ENCODE measurements at regions not wholly inside any gene's neighbourhood (a gene's known extent, or its start where the extent isn't known, plus 50 kb on each side); places are given as distances from the start of the nearest gene placed in this dataset.

GRCh38 chr3:162525771-162526170 lies 1029.2 kb downstream of the OTOL1 start:
- peaks cover 7% of the 10 kb centered on the region for H3K9me3 Mint-ChIP-seq (ENCODE audit: low read depth)
- H3K36me3 Mint-ChIP-seq (ENCODE audit: insufficient read depth), result no peaks in the 10 kb centered on the region
- no peak for TF ChIP-seq CTCF (IDR thresholded peaks at IDR 0.05; ENCODE audit: unreplicated experiment)
- H3K4me1 Mint-ChIP-seq (ENCODE audit: low read depth), result no peaks in the 10 kb centered on the region
- no peak for DNase-seq (ENCODE audit: low spot score, unreplicated experiment)
- no peak overlapping the region for H3K27ac Mint-ChIP-seq
- no peaks in the 10 kb centered on the region for H3K27me3 Mint-ChIP-seq
- no peak overlapping the region for H3K4me3 Mint-ChIP-seq (ENCODE audit: low read depth)

- Mint-ChIP-seq H3K27me3 (no peaks in the 10 kb centered on the region), H3K4me1 (ENCODE audit: low read depth) (no peaks in the 10 kb centered on the region), H3K4me3 (ENCODE audit: low read depth) (no peak overlapping the region), H3K9me3 (ENCODE audit: low read depth) (no peaks in the 10 kb centered on the region), H3K36me3 (ENCODE audit: insufficient read depth) (no peaks in the 10 kb centered on the region), H3K27ac (no peak overlapping the region)
- DNase-seq (ENCODE audit: low spot score, unreplicated experiment), result no peak
- no peak for TF ChIP-seq CTCF (IDR thresholded peaks at IDR 0.05; ENCODE audit: unreplicated experiment)
Observed at GRCh38 chr3:162534431-162534830, 1037.8 kb downstream of the OTOL1 start.

GRCh38 chr3:162538491-162538890 lies 1041.9 kb downstream of the OTOL1 start:
- Mint-ChIP-seq H3K4me3 (ENCODE audit: low read depth) (no peak overlapping the region), H3K27ac (no peak overlapping the region), H3K27me3 (no peaks in the 10 kb centered on the region), H3K9me3 (ENCODE audit: low read depth) (no peaks in the 10 kb centered on the region), H3K36me3 (ENCODE audit: insufficient read depth) (no peaks in the 10 kb centered on the region), H3K4me1 (ENCODE audit: low read depth) (no peaks in the 10 kb centered on the region)
- DNase-seq (ENCODE audit: low spot score, unreplicated experiment), result no peak
- TF ChIP-seq CTCF (IDR thresholded peaks at IDR 0.05; ENCODE audit: unreplicated experiment), result no peak

- no peaks in the 10 kb centered on the region for H3K27me3 Mint-ChIP-seq
- H3K36me3 Mint-ChIP-seq (ENCODE audit: insufficient read depth), result no peaks in the 10 kb centered on the region
- no peaks in the 10 kb centered on the region for H3K4me1 Mint-ChIP-seq (ENCODE audit: low read depth)
- no peak for TF ChIP-seq CTCF (IDR thresholded peaks at IDR 0.05; ENCODE audit: unreplicated experiment)
- H3K27ac Mint-ChIP-seq, result no peak overlapping the region
- DNase-seq (ENCODE audit: low spot score, unreplicated experiment), result no peak
- H3K4me3 Mint-ChIP-seq (ENCODE audit: low read depth), result no peak overlapping the region
- no peaks in the 10 kb centered on the region for H3K9me3 Mint-ChIP-seq (ENCODE audit: low read depth)
Observed at GRCh38 chr3:162538906-162539305, 1042.3 kb downstream of the OTOL1 start.

GRCh38 chr3:162540421-162540820 lies 1043.8 kb downstream of the OTOL1 start:
- TF ChIP-seq CTCF (IDR thresholded peaks at IDR 0.05; ENCODE audit: unreplicated experiment), result no peak
- no peak for DNase-seq (ENCODE audit: low spot score, unreplicated experiment)
- H3K4me3 Mint-ChIP-seq (ENCODE audit: low read depth), result no peak overlapping the region
- no peak overlapping the region for H3K27ac Mint-ChIP-seq
- no peaks in the 10 kb centered on the region for H3K9me3 Mint-ChIP-seq (ENCODE audit: low read depth)
- H3K4me1 Mint-ChIP-seq (ENCODE audit: low read depth), result no peaks in the 10 kb centered on the region
- H3K36me3 Mint-ChIP-seq (ENCODE audit: insufficient read depth), result no peaks in the 10 kb centered on the region
- no peaks in the 10 kb centered on the region for H3K27me3 Mint-ChIP-seq

Data from progenitor cell of endocrine pancreas (in vitro differentiated cells).